ENCODE measurements at regions not wholly inside any gene's neighbourhood (a gene's known extent, or its start where the extent isn't known, plus 50 kb on each side); places are given as distances from the start of the nearest gene placed in this dataset.

DNA sequence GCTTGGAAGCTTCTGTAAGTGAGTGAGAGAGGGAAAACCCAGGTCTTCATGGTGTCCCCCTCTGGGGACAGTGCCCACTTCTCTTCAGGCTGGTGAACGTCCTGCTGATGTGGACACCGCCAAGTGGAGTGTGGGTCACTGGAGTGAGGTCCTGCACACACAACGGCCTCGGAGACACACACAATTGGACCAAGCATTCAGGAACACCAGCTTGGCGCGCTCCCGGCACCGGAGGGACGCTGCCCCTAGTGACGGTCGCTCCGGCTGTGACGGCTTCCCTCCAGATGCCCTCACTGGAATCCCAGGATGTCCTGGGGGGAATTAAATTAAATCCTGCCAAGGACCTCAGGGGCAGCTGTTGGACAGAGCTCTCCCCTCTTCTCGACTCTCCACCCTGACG is 123.1 kb downstream of the ZNF664 start:
- TF ChIP-seq ZFP3 (CRISPR knock-in tag; IDR thresholded peaks at IDR 0.05) = no peak
- no peak for TF ChIP-seq PATZ1 (CRISPR knock-in tag; IDR thresholded peaks at IDR 0.05; ENCODE audit: borderline replicate concordance)
- TF ChIP-seq, protein P1, sequence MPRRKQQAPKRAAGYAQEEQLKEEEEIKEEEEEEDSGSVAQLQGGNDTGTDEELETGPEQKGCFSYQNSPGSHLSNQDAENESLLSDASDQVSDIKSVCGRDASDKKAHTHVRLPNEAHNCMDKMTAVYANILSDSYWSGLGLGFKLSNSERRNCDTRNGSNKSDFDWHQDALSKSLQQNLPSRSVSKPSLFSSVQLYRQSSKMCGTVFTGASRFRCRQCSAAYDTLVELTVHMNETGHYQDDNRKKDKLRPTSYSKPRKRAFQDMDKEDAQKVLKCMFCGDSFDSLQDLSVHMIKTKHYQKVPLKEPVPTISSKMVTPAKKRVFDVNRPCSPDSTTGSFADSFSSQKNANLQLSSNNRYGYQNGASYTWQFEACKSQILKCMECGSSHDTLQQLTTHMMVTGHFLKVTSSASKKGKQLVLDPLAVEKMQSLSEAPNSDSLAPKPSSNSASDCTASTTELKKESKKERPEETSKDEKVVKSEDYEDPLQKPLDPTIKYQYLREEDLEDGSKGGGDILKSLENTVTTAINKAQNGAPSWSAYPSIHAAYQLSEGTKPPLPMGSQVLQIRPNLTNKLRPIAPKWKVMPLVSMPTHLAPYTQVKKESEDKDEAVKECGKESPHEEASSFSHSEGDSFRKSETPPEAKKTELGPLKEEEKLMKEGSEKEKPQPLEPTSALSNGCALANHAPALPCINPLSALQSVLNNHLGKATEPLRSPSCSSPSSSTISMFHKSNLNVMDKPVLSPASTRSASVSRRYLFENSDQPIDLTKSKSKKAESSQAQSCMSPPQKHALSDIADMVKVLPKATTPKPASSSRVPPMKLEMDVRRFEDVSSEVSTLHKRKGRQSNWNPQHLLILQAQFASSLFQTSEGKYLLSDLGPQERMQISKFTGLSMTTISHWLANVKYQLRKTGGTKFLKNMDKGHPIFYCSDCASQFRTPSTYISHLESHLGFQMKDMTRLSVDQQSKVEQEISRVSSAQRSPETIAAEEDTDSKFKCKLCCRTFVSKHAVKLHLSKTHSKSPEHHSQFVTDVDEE (CRISPR knock-in tag; IDR thresholded peaks at IDR 0.05) = no peak
- no peak for TF ChIP-seq TCF4 (CRISPR knock-in tag; IDR thresholded peaks at IDR 0.05; ENCODE audit: borderline replicate concordance)
- TF ChIP-seq ZNF70 (CRISPR knock-in tag; IDR thresholded peaks at IDR 0.05) = no peak
- TF ChIP-seq ARNTL (CRISPR knock-in tag; IDR thresholded peaks at IDR 0.05; ENCODE audit: borderline replicate concordance, low read depth) = no peak

All from SK-N-SH treated with all-trans-retinoic acid at 6 μM for 48 hours (cell line).